Vagina (tissue), 2 donors: ENCODE measurements at regions not wholly inside any gene's neighbourhood (a gene's known extent, or its start where the extent isn't known, plus 50 kb on each side); places are given as distances from the start of the nearest gene placed in this dataset.

Source experiments
- DNase-seq, 2 donors: peaks; one replicate each; pipeline ENCODE4 v3.0.0-alpha.2; 2017; ENCODE audit errors: extremely low spot score in 2 of 2
- H3K27ac ChIP-seq: fragments of 200-600 bp; sonication (generic); one replicate; pipeline ENCODE4 v1.5.1; 2019
- H3K27me3 ChIP-seq: fragments of 200-600 bp; sonication (generic); one replicate; pipeline ENCODE4 v1.5.1; 2019
- H3K36me3 ChIP-seq, 2 donors: fragments of 200-600 bp; sonication (generic); one replicate each; pipeline ENCODE4 v1.5.1; 2017 to 2019
- H3K4me1 ChIP-seq: fragments of 200-600 bp; sonication (generic); one replicate; pipeline ENCODE4 v1.5.1; 2019
- H3K4me3 ChIP-seq, 2 donors: fragments of 200-600 bp; sonication (generic); 1 replicate in 1 of 2; 2 replicates in 1 of 2; pipeline ENCODE4 v1.5.1; 2016 to 2019
- H3K9me3 ChIP-seq: fragments of 200-600 bp; sonication (generic); one replicate; pipeline ENCODE4 v1.5.1; 2019
- CTCF ChIP-seq, 3 experiments: fragments of 450-650 bp in 2 of 3; fragments of 200-600 bp in 1 of 3; sonication (generic) in 1 of 3; IDR thresholded peaks; one replicate each; pipeline ENCODE4 v1.5.1; 2017 to 2019; ENCODE audit warnings: antibody characterized with exemption in 3 of 3, mild to moderate bottlenecking in 2 of 3, moderate library complexity in 2 of 3
- POLR2A ChIP-seq, 2 donors: fragments of 450-650 bp; IDR thresholded peaks; one replicate each; pipeline ENCODE4 v1.6.1; 2017; ENCODE audit warnings: antibody characterized with exemption in 2 of 2, mild to moderate bottlenecking in 2 of 2, moderate library complexity in 2 of 2
- POLR2AphosphoS5 ChIP-seq, 2 donors: sonication (generic); formaldehyde crosslinking; IDR thresholded peaks; one replicate each; pipeline ENCODE4 v1.9.0; 2017; ENCODE audit warnings: antibody characterized with exemption in 2 of 2, mild to moderate bottlenecking in 2 of 2, low read depth in 1 of 2; ENCODE audit not compliant: insufficient read depth in 1 of 2
- intact Hi-C: fragments of 100-400 bp; cut with DNase I; formaldehyde crosslinking; loops from one replicate; pipeline ENCODE4 v1.15.1; 2023

- H3K27me3 ChIP-seq = no peaks in the 10 kb centered on the region
- DNase-seq = no peak
- H3K9me3 ChIP-seq = no peaks in the 10 kb centered on the region
- no peak overlapping the region for H3K4me3 ChIP-seq
- TF ChIP-seq CTCF (IDR thresholded peaks at IDR 0.05) (no peak), POLR2A (IDR thresholded peaks at IDR 0.05) (no peak), POLR2AphosphoS5 (IDR thresholded peaks at IDR 0.05; ENCODE audit: insufficient read depth in 1 of 2, low read depth in 1 of 2) (no peak)
- intact Hi-C loops = no loop called here
- H3K27ac ChIP-seq = no peak overlapping the region
- H3K4me1 ChIP-seq = no peaks in the 10 kb centered on the region
- H3K36me3 ChIP-seq = no peaks in the 10 kb centered on the region
These were observed 946.5 kb upstream of the RAG2 start for GRCh38 chr11:37544491-37544890.

- no peak overlapping the region for H3K27ac ChIP-seq
- no peaks in the 10 kb centered on the region for H3K36me3 ChIP-seq
- no peak for DNase-seq
- H3K4me3 ChIP-seq = no peak overlapping the region
- H3K4me1 ChIP-seq = no peaks in the 10 kb centered on the region
- H3K27me3 ChIP-seq = no peaks in the 10 kb centered on the region
- TF ChIP-seq CTCF (IDR thresholded peaks at IDR 0.05) (no peak), POLR2A (IDR thresholded peaks at IDR 0.05) (no peak)
- no peaks in the 10 kb centered on the region for H3K9me3 ChIP-seq
- intact Hi-C loops = no loop called here
These were observed 935.8 kb upstream of the RAG2 start for GRCh38 chr11:37533830-37534229.

- Histone ChIP-seq H3K36me3 (no peaks in the 10 kb centered on the region), H3K4me3 (no peak overlapping the region), H3K27me3 (no peaks in the 10 kb centered on the region), H3K27ac (no peak overlapping the region), H3K9me3 (peaks cover 4% of the 10 kb centered on the region), H3K4me1 (no peaks in the 10 kb centered on the region)
- TF ChIP-seq POLR2A (IDR thresholded peaks at IDR 0.05) (no peak), CTCF (IDR thresholded peaks at IDR 0.05) (no peak), POLR2AphosphoS5 (IDR thresholded peaks at IDR 0.05; ENCODE audit: insufficient read depth in 1 of 2, low read depth in 1 of 2) (no peak)
- intact Hi-C loops = no loop called here
- DNase-seq = no peak
These were observed 935.1 kb upstream of the RAG2 start for GRCh38 chr11:37533087-37533486.

GRCh38 chr11:37532271-37532670, 934.2 kb upstream of the RAG2 start:
- no peak overlapping the region for H3K27ac ChIP-seq
- no peak overlapping the region for H3K4me3 ChIP-seq
- H3K4me1 ChIP-seq = no peaks in the 10 kb centered on the region
- DNase-seq = no peak
- intact Hi-C loops = no loop called here
- H3K9me3 ChIP-seq = peaks cover 4% of the 10 kb centered on the region
- H3K27me3 ChIP-seq = no peaks in the 10 kb centered on the region
- TF ChIP-seq CTCF (IDR thresholded peaks at IDR 0.05) (no peak), POLR2A (IDR thresholded peaks at IDR 0.05) (no peak)
- no peaks in the 10 kb centered on the region for H3K36me3 ChIP-seq

- intact Hi-C loops = no loop called here
- TF ChIP-seq POLR2AphosphoS5 (IDR thresholded peaks at IDR 0.05; ENCODE audit: insufficient read depth in 1 of 2, low read depth in 1 of 2) = no peak
- no peak for TF ChIP-seq POLR2A (IDR thresholded peaks at IDR 0.05)
- TF ChIP-seq CTCF (IDR thresholded peaks at IDR 0.05) = no peak
- Histone ChIP-seq H3K27me3 (no peaks in the 10 kb centered on the region), H3K4me1 (no peaks in the 10 kb centered on the region), H3K27ac (no peak overlapping the region), H3K4me3 (no peak overlapping the region), H3K36me3 (no peaks in the 10 kb centered on the region), H3K9me3 (peaks cover 4% of the 10 kb centered on the region)
- no peak for DNase-seq
These were observed 929.5 kb upstream of the RAG2 start for GRCh38 chr11:37527545-37527944.
